Activated naive CD4-positive, alpha-beta T cell (primary cell): ENCODE measurements at regions not wholly inside any gene's neighbourhood (a gene's known extent, or its start where the extent isn't known, plus 50 kb on each side); places are given as distances from the start of the nearest gene placed in this dataset.

Experiments
- DNase-seq, 4 experiments: peaks; one replicate each; lab custom pipeline; 2025; lab: John Stamatoyannopoulos, UW

- no peak for DNase-seq
Measured at GRCh38 chr16:86383488-86384262, 126.7 kb upstream of the FOXF1 start.

GRCh38 chr16:86384263-86384649, 126.1 kb upstream of the FOXF1 start:
- no peak for DNase-seq

- no peak for DNase-seq
Measured at GRCh38 chr16:86384980-86385379, 125.3 kb upstream of the FOXF1 start.

- DNase-seq, result no peak
Measured at GRCh38 chr16:86387468-86388440, 122.6 kb upstream of the FOXF1 start.

DNA sequence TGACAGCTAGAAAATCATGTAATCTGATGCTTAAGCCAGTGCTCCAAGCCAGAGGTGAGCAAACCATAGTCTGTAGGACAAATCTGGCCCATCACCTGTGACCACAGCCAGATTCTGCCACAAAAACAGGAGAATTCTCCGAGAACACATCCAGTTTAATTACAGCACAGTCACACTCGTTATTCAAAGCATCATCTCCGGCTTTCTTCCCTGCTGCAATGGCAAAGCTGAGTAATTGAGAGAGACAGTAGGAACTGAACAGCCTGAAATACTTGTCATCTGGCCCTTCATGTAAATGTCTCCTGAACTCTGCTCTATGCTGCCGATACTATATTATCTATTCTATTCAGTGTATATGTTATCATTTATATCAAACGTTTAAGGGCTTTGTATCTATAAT, 121.4 kb upstream of the FOXF1 start:
- no peak for DNase-seq

DNA sequence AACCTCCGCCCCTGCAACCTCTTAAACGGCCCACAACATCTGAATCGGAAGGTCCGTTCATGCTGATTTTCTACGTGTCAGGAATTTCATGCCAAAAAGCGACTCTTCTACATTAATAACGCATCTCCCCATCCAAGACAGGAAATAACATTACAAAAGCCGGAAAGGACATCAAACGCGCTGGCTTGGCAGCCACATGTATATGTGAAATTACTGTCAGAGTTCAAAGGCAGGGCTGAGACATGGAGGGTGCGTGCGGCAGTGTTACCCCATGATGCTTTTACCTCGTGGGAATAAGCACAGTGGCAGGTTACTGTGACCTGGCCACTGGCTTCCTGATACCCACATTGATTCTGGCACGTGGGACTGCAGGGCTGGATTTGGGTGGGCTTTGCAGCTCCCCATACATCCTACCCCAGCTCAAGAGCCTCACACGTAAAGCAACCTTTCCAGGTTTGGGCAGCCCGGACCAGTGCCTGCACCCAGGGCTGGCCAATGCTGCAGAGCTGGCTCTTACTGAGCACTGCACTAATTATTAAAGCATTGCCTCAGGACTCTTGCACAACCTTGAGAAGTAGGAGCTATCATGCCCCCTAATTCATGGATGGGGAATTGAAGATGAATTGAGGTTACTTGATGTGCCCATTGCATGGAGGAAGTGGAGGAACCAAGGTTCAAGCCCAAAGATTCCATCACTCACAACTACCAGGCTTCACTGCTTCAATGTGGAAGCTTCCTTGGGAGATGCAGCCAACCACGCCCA, 120.6 kb upstream of the FOXF1 start:
- no peak for DNase-seq

DNA sequence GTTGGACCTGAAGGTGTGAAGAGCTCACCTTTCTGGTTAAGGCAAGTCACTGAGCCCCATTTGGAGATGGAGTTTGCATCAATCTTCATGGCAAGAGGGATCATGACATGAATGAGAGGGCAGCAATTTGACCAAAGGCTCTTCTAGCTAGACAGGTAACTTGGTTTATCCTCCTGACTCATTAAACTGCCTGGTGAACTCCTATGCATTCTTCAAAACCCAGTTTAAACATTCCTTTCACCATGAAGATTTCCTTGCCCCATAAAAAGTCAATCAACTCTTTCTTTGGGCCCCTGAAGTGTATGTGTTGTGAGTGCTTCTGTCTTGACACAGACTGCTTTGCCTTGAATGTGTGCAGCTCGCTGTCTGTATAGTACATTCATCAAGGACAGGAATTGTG, 120.0 kb upstream of the FOXF1 start:
- DNase-seq, result no peak

- no peak for DNase-seq
Measured at GRCh38 chr16:86391486-86391885, 118.8 kb upstream of the FOXF1 start.

- DNase-seq, result no peak
Measured at GRCh38 chr16:86391984-86392383, 118.3 kb upstream of the FOXF1 start.

GRCh38 chr16:86392436-86393152, 117.7 kb upstream of the FOXF1 start:
- DNase-seq, result no peak

GRCh38 chr16:86393907-86394626, 116.3 kb upstream of the FOXF1 start:
- no peak for DNase-seq

GRCh38 chr16:86395477-86395876, 114.8 kb upstream of the FOXF1 start:
- DNase-seq, result no peak

DNA sequence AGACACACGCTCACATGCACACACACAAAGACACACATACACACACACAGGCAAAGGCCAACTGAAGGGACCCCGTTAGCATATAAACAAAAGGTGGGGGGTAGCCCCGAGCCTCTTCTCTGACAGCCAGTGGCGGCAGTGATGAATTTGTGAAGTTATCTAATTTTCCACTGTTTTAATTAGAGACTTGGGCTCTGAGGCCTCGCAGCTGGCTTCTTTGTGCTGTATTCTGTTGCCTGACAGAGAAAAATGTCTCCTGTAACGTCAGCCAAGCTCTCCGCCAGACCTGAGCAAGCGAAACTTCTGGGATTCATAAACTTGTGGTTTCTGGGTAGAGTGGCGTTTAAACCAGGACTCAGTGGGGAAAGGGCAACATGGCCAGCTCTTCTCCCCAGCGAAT, 113.9 kb upstream of the FOXF1 start:
- no peak for DNase-seq

- no peak for DNase-seq
Measured at GRCh38 chr16:86396901-86397311, 113.4 kb upstream of the FOXF1 start.

GRCh38 chr16:86398201-86398600, 112.1 kb upstream of the FOXF1 start:
- no peak for DNase-seq

- DNase-seq, result no peak
Measured at GRCh38 chr16:86398622-86399021, 111.7 kb upstream of the FOXF1 start.

DNA sequence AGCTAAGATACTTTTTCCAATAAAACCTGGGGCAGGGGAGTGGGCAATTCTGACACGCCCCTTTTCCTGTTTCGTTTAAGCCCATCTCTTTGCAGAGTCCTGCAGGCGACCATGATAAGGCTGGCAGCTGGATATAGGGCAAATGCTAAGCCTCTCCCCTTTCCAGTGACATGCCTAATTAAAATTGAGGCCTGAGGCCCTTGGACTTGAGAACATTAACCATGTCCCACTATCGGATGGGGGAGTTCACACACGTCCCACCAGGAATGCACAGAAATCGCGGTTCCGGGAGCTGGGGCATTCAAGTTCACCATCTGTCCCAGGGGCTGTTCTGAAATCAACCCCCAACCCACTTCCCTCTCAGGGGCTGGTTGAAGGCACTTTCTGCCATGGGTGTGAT, 109.2 kb upstream of the FOXF1 start:
- no peak for DNase-seq

DNA sequence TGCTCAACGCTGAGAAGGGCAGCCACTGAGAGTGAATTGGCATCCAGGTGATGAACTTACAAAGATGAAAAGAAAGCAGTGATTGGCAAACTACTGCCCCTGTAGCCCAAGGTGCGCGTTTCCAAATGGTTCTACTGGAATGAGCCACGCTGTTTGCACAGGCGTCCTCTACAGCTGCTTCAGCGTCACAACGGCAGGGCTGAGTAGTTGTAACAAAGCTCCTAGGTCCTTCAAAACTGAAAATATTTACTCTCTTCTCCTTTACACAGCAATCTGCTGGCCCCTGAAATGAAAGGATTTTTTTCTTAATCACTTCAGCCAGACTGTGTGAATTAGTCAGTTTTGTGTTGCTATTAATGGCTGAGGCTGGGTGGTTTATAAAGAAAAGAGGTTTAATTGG, 107.2 kb upstream of the FOXF1 start:
- no peak for DNase-seq

DNA sequence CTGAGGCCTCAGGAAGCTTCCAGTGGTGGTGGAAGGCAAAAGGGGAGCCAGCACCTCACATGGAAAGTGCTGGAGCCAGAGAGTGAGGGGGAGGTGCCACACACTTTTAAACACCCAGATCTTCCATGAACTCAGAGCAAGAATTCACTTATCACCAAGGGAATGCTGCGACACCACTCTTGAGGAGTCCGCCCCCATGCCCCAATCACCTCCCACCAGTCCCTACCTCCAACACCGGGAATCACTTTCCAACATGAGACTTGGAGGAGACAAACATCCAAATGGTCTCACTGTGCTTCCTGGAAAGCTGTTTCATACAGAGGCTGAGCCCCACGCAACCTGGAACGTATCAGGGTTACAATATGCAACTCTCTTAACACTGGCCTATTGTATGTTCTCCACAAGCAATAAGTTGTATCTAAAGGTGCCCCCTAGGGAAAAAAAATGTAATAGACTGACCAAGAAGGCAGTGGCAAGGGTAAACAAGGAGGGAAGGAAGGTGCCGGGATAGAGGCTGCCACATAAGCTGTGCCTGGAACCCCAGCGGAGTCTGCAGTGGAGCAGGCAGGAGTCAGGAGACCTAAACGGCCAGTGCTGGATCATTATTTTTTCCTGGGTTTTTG, 106.7 kb upstream of the FOXF1 start:
- DNase-seq, result no peak

- no peak for DNase-seq
Measured at GRCh38 chr16:86404678-86405077, 105.6 kb upstream of the FOXF1 start.

DNA sequence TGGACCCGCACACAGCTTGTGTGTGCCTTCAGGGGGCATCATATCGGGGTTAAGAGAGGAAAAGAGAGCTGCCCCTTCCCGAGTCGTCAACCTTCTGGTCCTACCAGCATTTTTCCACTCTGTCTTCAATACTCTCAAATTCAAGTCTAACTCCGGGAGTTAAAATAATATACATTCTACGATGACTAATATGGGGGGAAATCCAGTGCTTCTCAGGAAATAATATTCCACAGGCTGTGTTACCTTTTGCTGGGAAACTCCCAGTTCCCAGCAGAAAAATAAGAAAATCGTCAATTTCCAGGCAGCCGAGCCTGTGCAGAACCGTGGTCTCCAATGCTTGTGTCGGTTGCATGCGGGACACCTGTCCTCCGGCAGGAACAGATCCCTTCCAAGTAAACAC, 105.0 kb upstream of the FOXF1 start:
- no peak for DNase-seq
